ENCODE measurements at regions not wholly inside any gene's neighbourhood (a gene's known extent, or its start where the extent isn't known, plus 50 kb on each side); places are given as distances from the start of the nearest gene placed in this dataset.
"Not testable (repeated sequence)": the region's sequence is repeated elsewhere in the genome, so short reads cannot be mapped to it uniquely, and the experiment has no call there.

GRCh38 chr1:144077167-144077841 is 105.5 kb upstream of the FAM72C start:
- TF ChIP-seq CTCF (optimal IDR thresholded peaks at IDR 0.05 in 1 of 3, IDR thresholded peaks at IDR 0.05 in 1 of 3, conservative IDR thresholded peaks at IDR 0.05 in 1 of 3; ENCODE audit: extremely low read depth in 1 of 3, insufficient read depth in 2 of 3, low read length in 3 of 3), result not testable (repeated sequence)
- TF ChIP-seq EZH2 (IDR thresholded peaks at IDR 0.05; ENCODE audit: low read length), result peak; percentile 40

Data from keratinocyte (primary cell).